ENCODE measurements at regions not wholly inside any gene's neighbourhood (a gene's known extent, or its start where the extent isn't known, plus 50 kb on each side); places are given as distances from the start of the nearest gene placed in this dataset.

DNA sequence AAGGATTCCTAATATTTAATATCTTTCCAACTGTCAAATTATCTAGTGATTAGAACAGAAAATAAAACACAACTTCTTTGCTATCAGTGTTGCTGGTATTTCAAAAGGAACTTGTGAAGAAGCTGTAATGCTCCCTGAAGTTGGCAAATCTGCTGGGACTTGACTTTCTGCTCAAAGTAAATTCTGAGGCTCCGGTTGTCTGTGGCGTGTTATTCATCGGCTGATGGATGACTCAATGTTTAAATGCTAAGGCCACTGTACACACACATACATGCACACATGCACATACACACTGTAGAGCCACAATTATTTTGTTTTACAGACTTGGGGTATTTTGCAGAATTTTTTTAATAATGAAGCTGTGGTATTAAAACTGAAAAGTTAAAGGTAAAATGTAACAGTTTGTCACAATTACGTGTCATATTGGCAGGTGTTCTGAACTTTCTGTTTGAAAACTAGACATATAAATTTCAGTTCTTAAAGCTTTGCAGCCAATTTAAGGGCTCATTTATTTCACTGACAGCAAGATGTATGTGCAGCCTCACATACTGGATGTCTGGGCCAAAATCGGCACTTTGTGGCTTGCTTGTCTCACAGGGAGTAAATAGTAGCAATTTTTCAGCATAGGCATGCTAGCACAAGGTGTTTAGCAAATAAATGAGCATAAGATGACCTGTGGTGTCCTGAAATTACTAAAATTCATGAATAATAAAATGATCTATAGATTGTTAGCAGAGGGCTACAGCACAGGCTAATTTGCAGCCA is 1691.7 kb upstream of the PCDH20 start:
- TF ChIP-seq EZH2 (IDR thresholded peaks at IDR 0.05; ENCODE audit: insufficient read depth, low read length), result no peak
- TF ChIP-seq, protein P1, sequence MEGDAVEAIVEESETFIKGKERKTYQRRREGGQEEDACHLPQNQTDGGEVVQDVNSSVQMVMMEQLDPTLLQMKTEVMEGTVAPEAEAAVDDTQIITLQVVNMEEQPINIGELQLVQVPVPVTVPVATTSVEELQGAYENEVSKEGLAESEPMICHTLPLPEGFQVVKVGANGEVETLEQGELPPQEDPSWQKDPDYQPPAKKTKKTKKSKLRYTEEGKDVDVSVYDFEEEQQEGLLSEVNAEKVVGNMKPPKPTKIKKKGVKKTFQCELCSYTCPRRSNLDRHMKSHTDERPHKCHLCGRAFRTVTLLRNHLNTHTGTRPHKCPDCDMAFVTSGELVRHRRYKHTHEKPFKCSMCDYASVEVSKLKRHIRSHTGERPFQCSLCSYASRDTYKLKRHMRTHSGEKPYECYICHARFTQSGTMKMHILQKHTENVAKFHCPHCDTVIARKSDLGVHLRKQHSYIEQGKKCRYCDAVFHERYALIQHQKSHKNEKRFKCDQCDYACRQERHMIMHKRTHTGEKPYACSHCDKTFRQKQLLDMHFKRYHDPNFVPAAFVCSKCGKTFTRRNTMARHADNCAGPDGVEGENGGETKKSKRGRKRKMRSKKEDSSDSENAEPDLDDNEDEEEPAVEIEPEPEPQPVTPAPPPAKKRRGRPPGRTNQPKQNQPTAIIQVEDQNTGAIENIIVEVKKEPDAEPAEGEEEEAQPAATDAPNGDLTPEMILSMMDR (IDR thresholded peaks at IDR 0.05; ENCODE audit: insufficient read depth, low read depth, low read length), result no peak

All from astrocyte (in vitro differentiated cells and primary cell).